K562 (cell line): ENCODE measurements at regions not wholly inside any gene's neighbourhood (a gene's known extent, or its start where the extent isn't known, plus 50 kb on each side); places are given as distances from the start of the nearest gene placed in this dataset.

Source experiments
- ARHGAP35 ChIP-seq: fragments of 450-650 bp; IDR thresholded peaks from 2 replicates; pipeline ENCODE4 v1.6.1; 2018; ENCODE audit not compliant: partially characterized antibody
- CBFA2T2 ChIP-seq: fragments of 450-650 bp; conservative IDR thresholded peaks from 2 replicates; pipeline ENCODE4 v1.6.1; 2017; ENCODE audit warnings: mild to moderate bottlenecking
- CBX2 ChIP-seq: fragments of 200-600 bp; sonication (generic); IDR thresholded peaks from one replicate; pipeline ENCODE4 v1.6.1; 2012; ENCODE audit warnings: mild to moderate bottlenecking, low read length, inconsistent platforms; ENCODE audit not compliant: insufficient read depth, poor library complexity, severe bottlenecking
- DMBX1 ChIP-seq: fragments of 250-450 bp; sonication (Bioruptor Pico); IDR thresholded peaks from 2 replicates; pipeline ENCODE4 v1.8.0; 2022; ENCODE audit warnings: inconsistent platforms, mild to moderate bottlenecking, moderate library complexity, borderline replicate concordance
- EP400 ChIP-seq: fragments of 450-650 bp; IDR thresholded peaks from 2 replicates; pipeline ENCODE4 v1.6.1; 2017; ENCODE audit warnings: antibody characterized with exemption, mild to moderate bottlenecking, moderate library complexity
- EZH2 ChIP-seq: IDR thresholded peaks from 2 replicates; pipeline ENCODE4 v1.6.1; 2012; ENCODE audit warnings: low read depth, mild to moderate bottlenecking, inconsistent platforms, low read length, borderline replicate concordance
- HDAC2 ChIP-seq: fragments of 450-650 bp; IDR thresholded peaks from 2 replicates; pipeline ENCODE4 v1.6.1; 2016; ENCODE audit warnings: mild to moderate bottlenecking
- IRF1 ChIP-seq: sonication (generic); formaldehyde crosslinking; IDR thresholded peaks from 2 replicates; pipeline ENCODE4 v1.8.0; 2022; ENCODE audit warnings: missing genetic modification reagents, mild to moderate bottlenecking, borderline replicate concordance
- JUNB ChIP-seq: fragments of 450-650 bp; formaldehyde crosslinking; conservative IDR thresholded peaks from 2 replicates; pipeline ENCODE4 v1.4.0; 2020; ENCODE audit warnings: mild to moderate bottlenecking
- L3MBTL2 ChIP-seq: fragments of 450-650 bp; IDR thresholded peaks from 2 replicates; pipeline ENCODE4 v1.6.1; 2016; ENCODE audit warnings: mild to moderate bottlenecking, moderate library complexity
- MAFG ChIP-seq: fragments of 450-650 bp; conservative IDR thresholded peaks from 2 replicates; pipeline ENCODE4 v1.6.1; 2016; ENCODE audit warnings: missing genetic modification characterization, missing compliant biosample characterization
- MEIS2 ChIP-seq: fragments of 450-650 bp; IDR thresholded peaks from 2 replicates; pipeline ENCODE4 v1.6.1; 2014; ENCODE audit warnings: mild to moderate bottlenecking; ENCODE audit not compliant: partially characterized antibody
- MTA2 ChIP-seq: fragments of 450-650 bp; IDR thresholded peaks from 2 replicates; pipeline ENCODE4 v1.6.1; 2016; ENCODE audit warnings: low read depth
- NCOR1 ChIP-seq: fragments of 450-650 bp; IDR thresholded peaks from 2 replicates; pipeline ENCODE4 v1.6.1; 2016; ENCODE audit warnings: mild to moderate bottlenecking, moderate library complexity
- POLR2AphosphoS2 ChIP-seq: IDR thresholded peaks from 2 replicates; pipeline ENCODE4 v1.6.1; 2012; ENCODE audit warnings: low read length, improper control_type of control experiment
- PRMT5 ChIP-seq: sonication (generic); formaldehyde crosslinking; IDR thresholded peaks from 2 replicates; pipeline ENCODE4 v1.5.0; 2020; ENCODE audit warnings: missing genetic modification reagents
- RFX7 ChIP-seq: fragments of 250-450 bp; sonication (Bioruptor Pico); IDR thresholded peaks from 2 replicates; pipeline ENCODE4 v1.5.1; 2021; ENCODE audit warnings: mild to moderate bottlenecking
- THAP12 ChIP-seq: fragments of 250-450 bp; sonication (Bioruptor Pico); IDR thresholded peaks from 2 replicates; pipeline ENCODE4 v1.9.0; 2021; ENCODE audit warnings: mild to moderate bottlenecking, inconsistent platforms
- ZFP36 ChIP-seq: fragments of 150-350 bp; IDR thresholded peaks from 2 replicates; pipeline ENCODE4 v1.6.1; 2018; ENCODE audit warnings: low read length, low read depth; ENCODE audit not compliant: partially characterized antibody
- ZNF140 ChIP-seq: fragments of 250-450 bp; sonication (Bioruptor Pico); IDR thresholded peaks from 2 replicates; pipeline ENCODE4 v1.8.0; 2021; ENCODE audit warnings: moderate library complexity, mild to moderate bottlenecking, inconsistent platforms
- ZNF146 ChIP-seq: IDR thresholded peaks from one replicate; pipeline ENCODE4 v1.6.1; 2018; ENCODE audit warnings: missing compliant biosample characterization; ENCODE audit not compliant: unreplicated experiment
- ZNF589 ChIP-seq: fragments of 200-800 bp; sonication (Bioruptor generic); IDR thresholded peaks from 2 replicates; pipeline ENCODE4 v1.6.1; 2016; ENCODE audit warnings: low read depth, missing genetic modification characterization, missing compliant biosample characterization
- ZNF830 ChIP-seq: fragments of 250-450 bp; sonication (Bioruptor Pico); IDR thresholded peaks from 2 replicates; pipeline ENCODE4 v1.5.0; 2021; ENCODE audit warnings: mild to moderate bottlenecking

GRCh38 chr10:31242902-31243301, 76.1 kb upstream of the ZEB1 start (continued):
- no peak for TF ChIP-seq ZNF830
- TF ChIP-seq ZNF146 (CRISPR knock-in tag), result no peak
- TF ChIP-seq L3MBTL2, result no peak
- TF ChIP-seq THAP12 (CRISPR knock-in tag), result no peak
- TF ChIP-seq JUNB (CRISPR knock-in tag), result peak; percentile 57
- no peak for TF ChIP-seq POLR2AphosphoS2
- no peak for TF ChIP-seq ARHGAP35
- no peak for TF ChIP-seq CBX2
- TF ChIP-seq MAFG, result peak; percentile 96
- TF ChIP-seq MEIS2, result no peak
- TF ChIP-seq HDAC2, result peak; percentile 59; the same call in 1 of the 2 replicates
- no peak for TF ChIP-seq NCOR1
- no peak for TF ChIP-seq CBFA2T2
- no peak for TF ChIP-seq ZNF589
- TF ChIP-seq DMBX1 (CRISPR knock-in tag), result no peak
- TF ChIP-seq RFX7, result no peak
- no peak for TF ChIP-seq EZH2
- TF ChIP-seq ZNF140 (CRISPR knock-in tag), result no peak
- TF ChIP-seq ZFP36, result no peak
- no peak for TF ChIP-seq PRMT5 (CRISPR knock-in tag)
- no peak for TF ChIP-seq IRF1 (CRISPR knock-in tag)
- TF ChIP-seq MTA2, result no peak
- no peak for TF ChIP-seq EP400
